OCI-LY3 (cell line): ENCODE measurements at regions not wholly inside any gene's neighbourhood (a gene's known extent, or its start where the extent isn't known, plus 50 kb on each side); places are given as distances from the start of the nearest gene placed in this dataset.

Experiments
- H2AFZ ChIP-seq: fragments of 200-600, 300-600 bp; shearing (Covaris generic); 2 replicates; pipeline ENCODE4 v1.6.0; 2014; ENCODE audit warnings: antibody characterized with exemption, low read depth, low read length
- H3K27ac ChIP-seq: fragments of 200-600, 300-600 bp; sonication (generic); 2 replicates; pipeline ENCODE4 v1.5.1; 2014; ENCODE audit warnings: mild to moderate bottlenecking, low read length, moderate library complexity, mixed read lengths
- H3K27me3 ChIP-seq: fragments of 200-600, 300-600 bp; sonication (generic); 2 replicates; pipeline ENCODE4 v1.6.1; 2014; ENCODE audit warnings: low read depth, low read length, mixed read lengths
- H3K36me3 ChIP-seq: fragments of 200-600, 300-600 bp; sonication (generic); replicated peaks from 2 replicates; pipeline ENCODE3; 2014; ENCODE audit warnings: low read depth, low read length, mixed read lengths
- H3K4me1 ChIP-seq: fragments of 300-600, 200-600 bp; sonication (generic); 2 replicates; pipeline ENCODE4 v1.6.1; 2014; ENCODE audit warnings: low read length, mixed read lengths
- H3K4me2 ChIP-seq: fragments of 200-600, 300-600 bp; sonication (generic); 2 replicates; pipeline ENCODE4 v1.6.1; 2014; ENCODE audit warnings: low read length, mixed read lengths
- H3K4me3 ChIP-seq: fragments of 300-600, 200-600 bp; sonication (generic); 2 replicates; pipeline ENCODE4 v1.5.1; 2014; ENCODE audit warnings: antibody characterized with exemption, mild to moderate bottlenecking, low read length, moderate library complexity
- H3K79me2 ChIP-seq: fragments of 300-600, 200-600 bp; shearing (Covaris generic); 2 replicates; pipeline ENCODE4 v1.6.1; 2014; ENCODE audit warnings: mild to moderate bottlenecking, low read length, mixed read lengths
- H3K9ac ChIP-seq: fragments of 300-600, 200-600 bp; shearing (Covaris generic); 2 replicates; pipeline ENCODE4 v1.6.0; 2014; ENCODE audit warnings: mild to moderate bottlenecking, low read length, moderate library complexity
- H3K9me3 ChIP-seq: fragments of 200-600, 300-600 bp; shearing (Covaris generic); 2 replicates; pipeline ENCODE4 v1.6.1; 2014; ENCODE audit warnings: low read length, mixed read lengths; ENCODE audit not compliant: insufficient read depth
- H4K20me1 ChIP-seq: fragments of 200-600, 300-600 bp; sonication (generic); 2 replicates; pipeline ENCODE4 v1.6.1; 2016; ENCODE audit warnings: low read length, mixed read lengths; ENCODE audit not compliant: insufficient read depth
- EZH2phosphoT487 ChIP-seq: fragments of 200-600 bp; shearing (Covaris generic); IDR thresholded peaks from 2 replicates; pipeline ENCODE4 v1.6.1; 2018; ENCODE audit warnings: antibody characterized with exemption, mixed run types, low read depth
- TF ChIP-seq, protein P1 (sequence below): fragments of 200-600, 300-600 bp; sonication (generic); IDR thresholded peaks from 2 replicates; pipeline ENCODE4 v1.5.1; 2014; ENCODE audit warnings: antibody characterized with exemption, low read length, low read depth

DNA sequence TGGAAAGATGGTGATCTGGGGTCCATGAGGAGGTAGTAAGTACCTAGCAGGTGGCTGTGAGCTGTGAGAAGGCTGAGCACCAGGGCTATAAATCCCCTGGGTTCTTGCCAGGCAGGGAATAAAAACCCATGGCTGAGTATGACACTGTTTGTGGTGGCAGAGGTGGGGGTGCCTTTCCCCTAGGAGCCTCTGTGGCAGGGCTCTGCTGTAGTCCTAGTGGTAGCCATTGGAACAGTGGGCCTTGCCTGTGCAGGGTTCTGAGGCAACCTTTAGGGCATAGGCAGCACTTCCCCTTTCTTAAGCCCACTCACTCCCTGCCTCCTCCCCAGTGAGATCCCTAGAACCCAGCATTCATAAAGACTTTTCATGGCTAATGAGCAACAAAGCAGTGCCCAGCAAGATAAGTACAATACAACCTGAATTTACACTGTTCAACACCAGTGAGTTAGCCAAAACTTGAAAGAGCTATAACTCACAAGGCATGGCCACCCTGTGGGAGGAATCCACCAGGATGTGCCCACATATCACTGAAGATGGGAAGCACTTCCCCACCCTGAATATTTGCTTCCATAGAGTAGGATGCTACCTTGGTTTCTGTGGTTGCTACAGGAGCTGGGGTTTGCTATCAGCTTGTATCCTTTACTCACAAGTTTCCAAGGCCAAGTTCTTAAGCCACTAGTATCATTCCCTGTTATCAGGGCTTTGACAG is 100.9 kb upstream of the NEUROD1 start:
- Histone ChIP-seq H3K9ac (no peak overlapping the region), H3K27ac (no peak overlapping the region), H3K4me1 (peaks cover 30% of the 10 kb centered on the region), H3K36me3 (no peaks in the 10 kb centered on the region), H3K27me3 (no peaks in the 10 kb centered on the region), H4K20me1 (no peaks in the 10 kb centered on the region), H3K4me3 (no peak overlapping the region), H3K4me2 (no peak overlapping the region), H3K79me2 (no peaks in the 10 kb centered on the region), H2AFZ (no peak overlapping the region), H3K9me3 (no peaks in the 10 kb centered on the region)
- TF ChIP-seq, protein P1, sequence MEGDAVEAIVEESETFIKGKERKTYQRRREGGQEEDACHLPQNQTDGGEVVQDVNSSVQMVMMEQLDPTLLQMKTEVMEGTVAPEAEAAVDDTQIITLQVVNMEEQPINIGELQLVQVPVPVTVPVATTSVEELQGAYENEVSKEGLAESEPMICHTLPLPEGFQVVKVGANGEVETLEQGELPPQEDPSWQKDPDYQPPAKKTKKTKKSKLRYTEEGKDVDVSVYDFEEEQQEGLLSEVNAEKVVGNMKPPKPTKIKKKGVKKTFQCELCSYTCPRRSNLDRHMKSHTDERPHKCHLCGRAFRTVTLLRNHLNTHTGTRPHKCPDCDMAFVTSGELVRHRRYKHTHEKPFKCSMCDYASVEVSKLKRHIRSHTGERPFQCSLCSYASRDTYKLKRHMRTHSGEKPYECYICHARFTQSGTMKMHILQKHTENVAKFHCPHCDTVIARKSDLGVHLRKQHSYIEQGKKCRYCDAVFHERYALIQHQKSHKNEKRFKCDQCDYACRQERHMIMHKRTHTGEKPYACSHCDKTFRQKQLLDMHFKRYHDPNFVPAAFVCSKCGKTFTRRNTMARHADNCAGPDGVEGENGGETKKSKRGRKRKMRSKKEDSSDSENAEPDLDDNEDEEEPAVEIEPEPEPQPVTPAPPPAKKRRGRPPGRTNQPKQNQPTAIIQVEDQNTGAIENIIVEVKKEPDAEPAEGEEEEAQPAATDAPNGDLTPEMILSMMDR: no peak
- TF ChIP-seq EZH2phosphoT487: no peak

DNA sequence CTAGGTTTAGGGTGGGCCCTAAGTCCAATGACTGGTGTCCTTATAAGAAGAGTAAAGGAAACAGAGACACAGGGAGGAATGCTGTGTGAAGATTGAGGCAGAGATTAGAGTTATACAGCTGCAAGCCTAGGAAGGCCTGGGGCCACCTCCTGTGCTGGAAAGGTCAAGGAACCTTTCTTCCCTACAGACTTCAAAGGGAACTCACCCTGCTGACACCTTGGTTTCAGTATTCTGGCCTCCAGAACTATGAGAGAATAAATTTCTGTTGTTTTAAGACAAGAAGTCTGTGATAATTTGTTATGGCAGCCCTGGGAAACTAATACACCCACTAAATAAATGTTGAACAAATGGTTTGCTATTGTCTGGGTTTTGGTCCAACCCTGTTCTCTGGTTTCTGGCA is 102.3 kb upstream of the NEUROD1 start:
- Histone ChIP-seq H4K20me1 (no peaks in the 10 kb centered on the region), H3K36me3 (no peaks in the 10 kb centered on the region), H2AFZ (no peak overlapping the region), H3K4me2 (no peak overlapping the region), H3K4me3 (no peak overlapping the region), H3K27me3 (no peaks in the 10 kb centered on the region), H3K27ac (no peak overlapping the region), H3K9me3 (no peaks in the 10 kb centered on the region), H3K9ac (no peak overlapping the region), H3K4me1 (peaks cover 30% of the 10 kb centered on the region), H3K79me2 (no peaks in the 10 kb centered on the region)
- TF ChIP-seq, protein P1: no peak
- TF ChIP-seq EZH2phosphoT487: no peak

DNA sequence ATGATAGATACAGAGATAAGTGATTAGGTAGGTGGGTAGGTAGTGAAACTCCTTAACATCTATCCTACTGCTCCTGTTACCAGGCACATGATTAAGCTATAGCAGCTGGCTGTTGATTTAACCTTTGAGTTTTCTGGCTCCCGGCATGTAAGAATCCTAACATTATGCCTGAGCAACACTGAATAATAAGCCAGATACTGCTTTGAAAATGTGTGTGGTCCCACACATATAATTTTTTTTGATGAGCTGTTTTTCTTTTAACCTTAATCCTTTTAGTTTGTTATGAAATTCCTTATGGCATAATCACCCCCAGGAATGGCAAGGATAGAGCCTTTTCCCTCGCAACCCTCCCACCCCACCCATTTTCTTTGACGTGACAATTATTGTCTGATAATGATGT is 104.2 kb upstream of the NEUROD1 start:
- H3K79me2 ChIP-seq: no peaks in the 10 kb centered on the region
- no peaks in the 10 kb centered on the region for H3K27me3 ChIP-seq
- H3K4me1 ChIP-seq: peaks cover 23% of the 10 kb centered on the region
- no peak overlapping the region for H3K4me3 ChIP-seq
- H3K4me2 ChIP-seq: no peak overlapping the region
- no peaks in the 10 kb centered on the region for H3K9me3 ChIP-seq
- H4K20me1 ChIP-seq: no peaks in the 10 kb centered on the region
- no peaks in the 10 kb centered on the region for H3K36me3 ChIP-seq
- no peak for TF ChIP-seq EZH2phosphoT487
- TF ChIP-seq, protein P1: no peak
- H2AFZ ChIP-seq: no peak overlapping the region
- no peak overlapping the region for H3K27ac ChIP-seq
- H3K9ac ChIP-seq: no peak overlapping the region

GRCh38 chr2:181785691-181786344 is 105.5 kb upstream of the NEUROD1 start:
- no peak overlapping the region for H3K27ac ChIP-seq
- no peak overlapping the region for H3K4me2 ChIP-seq
- no peaks in the 10 kb centered on the region for H3K79me2 ChIP-seq
- H3K36me3 ChIP-seq: no peaks in the 10 kb centered on the region
- no peak overlapping the region for H3K9ac ChIP-seq
- no peak overlapping the region for H3K4me3 ChIP-seq
- H4K20me1 ChIP-seq: no peaks in the 10 kb centered on the region
- no peaks in the 10 kb centered on the region for H3K9me3 ChIP-seq
- H2AFZ ChIP-seq: no peak overlapping the region
- no peak for TF ChIP-seq EZH2phosphoT487
- TF ChIP-seq, protein P1: no peak
- peaks cover 4% of the 10 kb centered on the region; the same call in 1 of the 2 replicates for H3K27me3 ChIP-seq
- H3K4me1 ChIP-seq: peaks cover 23% of the 10 kb centered on the region
